PC-9 (cell line): ENCODE measurements at regions not wholly inside any gene's neighbourhood (a gene's known extent, or its start where the extent isn't known, plus 50 kb on each side); places are given as distances from the start of the nearest gene placed in this dataset.
"Not testable (repeated sequence)": the region's sequence is repeated elsewhere in the genome, so short reads cannot be mapped to it uniquely, and the experiment has no call there.

Experiments used
- BruUV-seq: library from RNA; stranded (reverse); fragments of 400-500 nt; replicated peaks from 2 replicates; lab custom pipeline; 2021; lab: Mats Ljungman, UMichigan
- CTCF ChIA-PET: fragments of 300-600 bp; sonication (Branson Sonifier 250); formaldehyde crosslinking; loops from one replicate; lab custom pipeline; 2022; ENCODE audit warnings: antibody characterized with exemption; lab: Charles Lee
- POLR2A ChIA-PET: fragments of 300-600 bp; sonication (Branson Sonifier 250); formaldehyde crosslinking; loops from one replicate; lab custom pipeline; 2022; ENCODE audit warnings: antibody characterized with exemption; ENCODE audit not compliant: unreplicated experiment; lab: Charles Lee
- DNase-seq, 2 experiments: peaks; one replicate each; pipeline versions ENCODE4 v3.0.0 to v3.0.0-alpha.2; 2015 to 2022; ENCODE audit warnings: mixed read lengths in 1 of 2
- H2AFZ ChIP-seq: fragments of 200-600 bp; sonication (generic); 2 replicates; pipeline ENCODE4 v1.8.1; 2017; ENCODE audit warnings: antibody characterized with exemption
- H3F3A ChIP-seq: fragments of 200-600 bp; sonication (generic); 2 replicates; pipeline ENCODE4 v1.8.1; 2017; ENCODE audit warnings: antibody characterized with exemption, mild to moderate bottlenecking, low read depth; ENCODE audit not compliant: insufficient read depth
- H3K27ac ChIP-seq: fragments of 200-600 bp; sonication (generic); 2 replicates; pipeline ENCODE4 v1.6.1; 2016; ENCODE audit warnings: mixed run types
- H3K27me3 ChIP-seq: fragments of 200-600 bp; sonication (generic); 2 replicates; pipeline ENCODE4 v1.6.1; 2016; ENCODE audit warnings: low read depth, mixed run types; ENCODE audit not compliant: insufficient read depth
- H3K36me3 ChIP-seq: fragments of 200-600 bp; sonication (generic); 2 replicates; pipeline ENCODE4 v1.6.1; 2016; ENCODE audit warnings: low read depth, mixed run types
- H3K4me1 ChIP-seq: fragments of 200-600 bp; sonication (generic); replicated peaks from 2 replicates; pipeline ENCODE4 v1.6.1; 2016; ENCODE audit warnings: mixed run types; ENCODE audit not compliant: insufficient read depth
- H3K4me2 ChIP-seq: fragments of 200-600 bp; sonication (generic); 2 replicates; pipeline ENCODE4 v1.6.1; 2017; ENCODE audit warnings: mixed run types
- H3K4me3 ChIP-seq: fragments of 200-600 bp; sonication (generic); 2 replicates; pipeline ENCODE4 v1.6.1; 2016; ENCODE audit warnings: mixed run types
- H3K79me2 ChIP-seq: fragments of 200-600 bp; sonication (generic); 2 replicates; pipeline ENCODE4 v1.6.1; 2017; ENCODE audit warnings: low read depth, mixed run types
- H3K9me2 ChIP-seq: fragments of 200-600 bp; sonication (generic); 2 replicates; pipeline ENCODE4 v1.8.1; 2017; ENCODE audit warnings: mild to moderate bottlenecking; ENCODE audit not compliant: insufficient read depth
- H3K9me3 ChIP-seq: fragments of 200-600 bp; sonication (generic); 2 replicates; pipeline ENCODE4 v1.8.1; 2016; ENCODE audit warnings: low read depth; ENCODE audit not compliant: insufficient read depth
- H4K20me1 ChIP-seq: fragments of 200-600 bp; sonication (generic); 2 replicates; pipeline ENCODE4 v1.8.1; 2017; ENCODE audit not compliant: insufficient read depth
- CTCF ChIP-seq: fragments of 200-600 bp; sonication (generic); conservative IDR thresholded peaks from 2 replicates; pipeline ENCODE4 v1.6.1; 2017; ENCODE audit warnings: mixed run types, antibody characterized with exemption, mild to moderate bottlenecking, moderate library complexity
- EZH2 ChIP-seq: fragments of 200-600 bp; sonication (generic); IDR thresholded peaks from 2 replicates; pipeline ENCODE4 v1.8.0; 2017; ENCODE audit warnings: antibody characterized with exemption, low read depth
- intact Hi-C: fragments of 100-400 bp; cut with micrococcal nuclease; formaldehyde crosslinking; loops from one replicate; pipeline ENCODE4 v1.10.0; 2022; ENCODE audit not compliant: unreplicated experiment

GRCh38 chr4:111070390-111070789 is 447.5 kb upstream of the PITX2 start:
- Histone ChIP-seq H3K9me2 (no peaks in the 10 kb centered on the region), H2AFZ (no peak overlapping the region), H3K4me1 (no peaks in the 10 kb centered on the region), H4K20me1 (no peaks in the 10 kb centered on the region), H3K27ac (no peak overlapping the region), H3F3A (no peaks in the 10 kb centered on the region), H3K27me3 (no peaks in the 10 kb centered on the region), H3K4me3 (no peak overlapping the region), H3K9me3 (no peaks in the 10 kb centered on the region), H3K36me3 (no peaks in the 10 kb centered on the region), H3K79me2 (no peaks in the 10 kb centered on the region), H3K4me2 (no peak overlapping the region)
- intact Hi-C loops, result no loop called here
- BruUV-seq, result no TSS peak
- TF ChIP-seq CTCF (no peak), EZH2 (no peak)
- ChIA-PET POLR2A (no interaction called here), CTCF (no interaction called here)
- no peak for DNase-seq

GRCh38 chr4:111074523-111075114 is 451.7 kb upstream of the PITX2 start:
- H3K27me3 ChIP-seq, result no peaks in the 10 kb centered on the region
- POLR2A ChIA-PET, result no interaction called here
- H3K4me3 ChIP-seq, result no peak overlapping the region
- no peaks in the 10 kb centered on the region for H3K9me2 ChIP-seq
- no peaks in the 10 kb centered on the region for H3K9me3 ChIP-seq
- H3K79me2 ChIP-seq, result no peaks in the 10 kb centered on the region
- H3K27ac ChIP-seq, result no peak overlapping the region
- H3K4me2 ChIP-seq, result no peak overlapping the region
- DNase-seq, result no peak
- H2AFZ ChIP-seq, result no peak overlapping the region
- intact Hi-C loops, result no loop called here
- no peaks in the 10 kb centered on the region for H4K20me1 ChIP-seq
- TF ChIP-seq CTCF (no peak), EZH2 (no peak)
- no peaks in the 10 kb centered on the region for H3F3A ChIP-seq
- CTCF ChIA-PET, result no interaction called here
- H3K4me1 ChIP-seq, result no peaks in the 10 kb centered on the region
- H3K36me3 ChIP-seq, result no peaks in the 10 kb centered on the region
- BruUV-seq, result no TSS peak

- H2AFZ ChIP-seq, H3K27ac ChIP-seq, BruUV-seq, H4K20me1 ChIP-seq, H3K36me3 ChIP-seq, POLR2A ChIA-PET, H3F3A ChIP-seq, H3K4me2 ChIP-seq, H3K9me2 ChIP-seq, H3K79me2 ChIP-seq, H3K27me3 ChIP-seq, intact Hi-C loops, CTCF ChIA-PET, H3K9me3 ChIP-seq, H3K4me3 ChIP-seq, H3K4me1 ChIP-seq, DNase-seq: not testable (repeated sequence)
These were observed 453.4 kb upstream of the PITX2 start for GRCh38 chr4:111076299-111076698.

GRCh38 chr4:111108153-111108552 is 485.3 kb upstream of the PITX2 start:
- Histone ChIP-seq H3K27me3 (no peaks in the 10 kb centered on the region), H3K36me3 (no peaks in the 10 kb centered on the region), H3K4me1 (no peaks in the 10 kb centered on the region), H3K9me3 (no peaks in the 10 kb centered on the region), H3K9me2 (no peaks in the 10 kb centered on the region), H2AFZ (no peak overlapping the region), H3K4me3 (no peak overlapping the region), H3K4me2 (no peak overlapping the region), H4K20me1 (no peaks in the 10 kb centered on the region), H3K27ac (no peak overlapping the region), H3K79me2 (no peaks in the 10 kb centered on the region), H3F3A (no peaks in the 10 kb centered on the region)
- no TSS peak for BruUV-seq
- TF ChIP-seq CTCF, result no peak
- TF ChIP-seq EZH2, result no peak
- POLR2A ChIA-PET, result no interaction called here
- DNase-seq, result no peak
- intact Hi-C loops, result no loop called here
- CTCF ChIA-PET, result no interaction called here
